ENCODE measurements at regions not wholly inside any gene's neighbourhood (a gene's known extent, or its start where the extent isn't known, plus 50 kb on each side); places are given as distances from the start of the nearest gene placed in this dataset.

GRCh38 chr6:921400-921799, 228.5 kb upstream of the EXOC2 start:
- Histone ChIP-seq H3K9me3 (peaks cover 0 to 26% (median 11%) of the 10 kb centered on the region in 3 donors), H3K27me3 (peaks cover 0 to 16% of the 10 kb centered on the region in 2 donors), H3K27ac (no peak overlapping the region), H3K4me3 (no peak overlapping the region), H3K36me3 (no peaks in the 10 kb centered on the region), H3K4me1 (no peaks in the 10 kb centered on the region)
- no peak for DNase-seq
- no peak for TF ChIP-seq CTCF (IDR thresholded peaks at IDR 0.05)
- intact Hi-C loops (cut with DNase I; ENCODE audit: low total_unique reads): no loop called here

- Histone ChIP-seq H3K4me3 (no peak overlapping the region), H3K27me3 (peaks cover 0 to 9% of the 10 kb centered on the region in 2 donors), H3K9me3 (peaks cover 0 to 26% (median 11%) of the 10 kb centered on the region in 3 donors), H3K36me3 (no peaks in the 10 kb centered on the region), H3K4me1 (no peaks in the 10 kb centered on the region), H3K27ac (no peak overlapping the region)
- no peak for TF ChIP-seq CTCF (IDR thresholded peaks at IDR 0.05)
- no peak for DNase-seq
- intact Hi-C loops (cut with DNase I; ENCODE audit: low total_unique reads): no loop called here
These were observed 227.6 kb upstream of the EXOC2 start for GRCh38 chr6:920512-920911.

GRCh38 chr6:919500-919899, 226.6 kb upstream of the EXOC2 start:
- DNase-seq: no peak
- Histone ChIP-seq H3K27ac (no peak overlapping the region), H3K4me3 (no peak overlapping the region), H3K36me3 (no peaks in the 10 kb centered on the region), H3K9me3 (peaks cover 0 to 26% (median 11%) of the 10 kb centered on the region in 3 donors), H3K4me1 (no peaks in the 10 kb centered on the region), H3K27me3 (peaks cover 0 to 7% of the 10 kb centered on the region in 2 donors)
- no peak for TF ChIP-seq CTCF (IDR thresholded peaks at IDR 0.05)
- intact Hi-C loops (cut with DNase I; ENCODE audit: low total_unique reads): no loop called here

- no peak for TF ChIP-seq CTCF (IDR thresholded peaks at IDR 0.05)
- no peak for DNase-seq
- Histone ChIP-seq H3K4me1 (no peaks in the 10 kb centered on the region), H3K36me3 (no peaks in the 10 kb centered on the region), H3K4me3 (no peak overlapping the region), H3K9me3 (peaks cover 0 to 26% (median 11%) of the 10 kb centered on the region in 3 donors), H3K27ac (no peak overlapping the region), H3K27me3 (peaks cover 0 to 4% of the 10 kb centered on the region in 2 donors)
- intact Hi-C loops (cut with DNase I; ENCODE audit: low total_unique reads): no loop called here
These were observed 225.0 kb upstream of the EXOC2 start for GRCh38 chr6:917939-918338.

- TF ChIP-seq CTCF (IDR thresholded peaks at IDR 0.05): no peak
- no peaks in the 10 kb centered on the region for H3K4me1 ChIP-seq
- H3K36me3 ChIP-seq: no peaks in the 10 kb centered on the region
- peaks cover 0 to 20% (median 11%) of the 10 kb centered on the region in 3 donors for H3K9me3 ChIP-seq
- no peak for DNase-seq
- intact Hi-C loops (cut with DNase I; ENCODE audit: low total_unique reads): no loop called here
- H3K27me3 ChIP-seq: peaks cover 0 to 4% of the 10 kb centered on the region in 2 donors
- H3K4me3 ChIP-seq: no peak overlapping the region
- no peak overlapping the region for H3K27ac ChIP-seq
These were observed 224.4 kb upstream of the EXOC2 start for GRCh38 chr6:917296-917695.

GRCh38 chr6:916131-916530, 223.2 kb upstream of the EXOC2 start:
- no peak for DNase-seq
- intact Hi-C loops (cut with DNase I; ENCODE audit: low total_unique reads): no loop called here
- H3K36me3 ChIP-seq: no peaks in the 10 kb centered on the region
- H3K27me3 ChIP-seq: peaks cover 0 to 13% of the 10 kb centered on the region in 2 donors
- no peak for TF ChIP-seq CTCF (IDR thresholded peaks at IDR 0.05)
- no peak overlapping the region for H3K4me3 ChIP-seq
- no peak overlapping the region for H3K27ac ChIP-seq
- no peaks in the 10 kb centered on the region for H3K4me1 ChIP-seq
- peaks cover 0 to 9% (median 5%) of the 10 kb centered on the region in 3 donors for H3K9me3 ChIP-seq
